ENCODE measurements at regions not wholly inside any gene's neighbourhood (a gene's known extent, or its start where the extent isn't known, plus 50 kb on each side); places are given as distances from the start of the nearest gene placed in this dataset.

- TF ChIP-seq POLR2A (IDR thresholded peaks at IDR 0.05) (no peak), CTCF (IDR thresholded peaks at IDR 0.05) (no peak)
Observed at GRCh38 chr4:71258323-71258722, 80.5 kb upstream of the SLC4A4 start.
